Ureter (tissue), 1 donor: ENCODE measurements at regions not wholly inside any gene's neighbourhood (a gene's known extent, or its start where the extent isn't known, plus 50 kb on each side); places are given as distances from the start of the nearest gene placed in this dataset.
"Not testable (repeated sequence)": the region's sequence is repeated elsewhere in the genome, so short reads cannot be mapped to it uniquely, and the experiment has no call there.

Experiments used
- DNase-seq: peaks from one replicate; pipeline ENCODE4 v3.0.0-alpha.2; 2020; ENCODE audit warnings: low spot score
- donor health status: DM: yes; HTN: yes; CAD: no.

DNA sequence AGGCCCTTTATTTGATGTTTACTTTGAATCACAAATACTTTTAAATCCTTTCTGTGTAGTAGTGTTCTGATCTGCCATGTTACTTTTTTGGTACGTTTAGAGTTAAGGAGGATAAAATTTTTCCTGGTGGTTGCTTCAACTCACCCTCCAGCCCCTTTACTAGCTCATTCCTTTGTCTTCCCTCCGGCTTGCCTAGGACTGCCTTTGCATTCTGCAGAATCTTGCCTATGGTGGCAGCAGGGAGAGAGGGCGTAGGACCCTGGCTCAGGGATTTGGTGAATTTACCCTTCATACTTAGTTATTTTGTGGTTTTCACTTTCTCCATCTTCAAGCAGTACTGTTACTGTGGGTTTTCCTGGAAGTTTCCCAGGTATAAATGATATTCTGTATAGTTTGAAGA, 833.5 kb downstream of the XPNPEP1 start:
- DNase-seq, result no peak

DNA sequence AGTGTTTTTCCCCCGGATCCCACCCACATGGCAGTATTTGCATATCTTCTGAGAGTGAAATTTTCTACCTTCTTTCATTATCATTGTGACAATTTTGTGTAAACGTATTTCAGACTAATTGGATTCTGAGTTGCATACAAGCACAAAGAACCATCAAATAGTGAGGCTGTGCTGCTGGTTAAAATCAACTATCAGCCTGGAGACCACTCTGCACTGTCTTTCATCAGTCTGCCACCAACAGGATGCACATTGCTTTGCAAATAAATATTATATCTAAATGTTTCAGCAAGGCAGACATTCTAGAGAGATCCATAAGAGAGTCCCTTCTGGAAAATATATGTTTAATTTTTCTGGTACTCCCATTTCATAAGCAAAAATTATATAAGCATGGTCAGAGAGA, 851.8 kb downstream of the XPNPEP1 start:
- DNase-seq, result no peak

DNA sequence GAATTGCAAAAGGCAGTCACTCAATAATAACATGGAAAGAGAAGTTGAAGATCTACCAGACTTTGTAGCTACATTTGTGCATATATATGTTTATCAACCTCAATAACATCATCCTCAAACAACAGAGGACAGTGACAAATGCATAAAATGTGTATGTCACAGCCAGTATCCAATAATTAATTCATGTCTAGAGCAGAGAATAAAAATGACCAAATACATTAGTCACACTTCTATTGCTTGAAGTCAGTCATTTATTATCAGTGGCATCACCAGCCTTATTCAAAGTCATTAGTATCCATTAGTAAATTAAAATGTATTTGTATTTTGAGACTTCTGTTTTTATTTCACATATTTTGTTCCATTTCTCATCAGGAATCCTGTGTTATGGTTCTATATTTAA, 852.8 kb downstream of the XPNPEP1 start:
- no peak for DNase-seq

DNA sequence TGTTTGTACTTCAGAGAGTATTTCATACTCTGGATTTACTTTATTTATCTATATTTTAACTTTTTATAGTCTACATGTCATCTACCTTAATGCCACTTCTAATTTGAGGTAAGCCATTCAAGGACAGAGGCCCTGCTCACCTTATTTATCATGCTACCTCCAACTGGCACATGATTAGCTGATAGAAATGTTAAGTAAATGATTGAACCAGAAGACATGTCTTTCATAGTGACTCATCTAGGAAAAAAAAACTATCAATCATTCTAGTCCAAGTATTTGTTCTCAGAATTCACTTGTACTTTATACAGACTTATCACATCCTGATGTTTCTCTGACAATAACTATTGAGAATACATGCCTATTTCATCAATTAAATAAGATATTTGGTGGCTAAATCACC, 856.3 kb downstream of the XPNPEP1 start:
- no peak for DNase-seq

DNA sequence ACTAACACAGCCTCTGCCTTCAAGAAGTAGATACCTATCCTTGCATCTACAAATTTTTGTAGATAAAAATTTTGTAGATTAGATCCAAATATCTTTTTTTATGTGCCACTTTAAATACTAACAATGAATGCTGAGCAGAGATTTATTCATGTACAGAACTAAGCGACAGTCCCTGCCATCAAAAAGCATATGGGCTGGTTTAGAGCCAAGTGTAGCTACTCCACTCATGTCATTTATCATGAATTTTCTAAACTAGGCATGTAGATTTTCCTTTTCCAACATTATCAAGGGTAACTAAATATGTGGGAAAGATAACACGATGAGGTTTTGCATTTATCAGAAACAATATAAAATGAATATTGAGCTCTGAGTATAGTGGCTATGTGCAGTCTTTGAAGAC, 857.5 kb downstream of the XPNPEP1 start:
- DNase-seq, result no peak

DNA sequence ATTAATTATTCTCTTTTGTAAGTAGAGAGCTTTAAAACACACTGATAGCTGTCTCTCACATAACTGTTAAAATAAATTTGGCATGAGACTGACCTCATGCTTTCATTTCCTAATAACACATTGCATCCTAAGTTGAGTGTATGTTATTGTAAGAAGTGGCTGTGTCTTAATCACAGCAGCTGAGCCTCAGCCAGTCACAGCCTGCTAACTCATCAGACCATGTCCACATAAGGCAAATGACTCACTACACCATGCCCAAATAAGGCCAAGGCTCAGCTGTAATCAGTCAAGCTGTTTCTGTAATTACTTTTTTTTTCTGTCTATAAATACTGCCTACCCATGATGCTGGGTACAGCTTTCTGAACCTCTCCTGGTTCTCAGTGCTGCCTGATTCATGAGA, 860.9 kb downstream of the XPNPEP1 start:
- DNase-seq, result no peak

DNA sequence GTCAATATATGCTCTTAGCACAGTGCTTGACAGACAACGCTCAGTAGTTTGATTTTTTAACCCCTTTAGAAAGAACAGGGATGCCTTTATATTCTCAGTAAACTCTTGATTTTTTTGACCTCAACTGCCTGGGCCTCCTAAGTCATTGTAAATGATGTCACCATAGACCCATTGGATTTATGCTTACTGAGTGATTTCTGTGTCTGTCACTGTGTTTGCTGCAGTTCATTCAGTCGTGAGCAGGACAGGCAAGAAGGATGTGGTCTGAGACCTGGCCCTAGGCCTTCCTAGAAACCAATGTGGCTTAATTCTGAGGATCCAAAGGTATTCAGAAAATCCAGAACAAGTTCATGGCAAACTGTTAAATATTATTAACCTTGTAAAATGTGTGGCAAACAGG, 868.1 kb downstream of the XPNPEP1 start:
- no peak for DNase-seq

DNA sequence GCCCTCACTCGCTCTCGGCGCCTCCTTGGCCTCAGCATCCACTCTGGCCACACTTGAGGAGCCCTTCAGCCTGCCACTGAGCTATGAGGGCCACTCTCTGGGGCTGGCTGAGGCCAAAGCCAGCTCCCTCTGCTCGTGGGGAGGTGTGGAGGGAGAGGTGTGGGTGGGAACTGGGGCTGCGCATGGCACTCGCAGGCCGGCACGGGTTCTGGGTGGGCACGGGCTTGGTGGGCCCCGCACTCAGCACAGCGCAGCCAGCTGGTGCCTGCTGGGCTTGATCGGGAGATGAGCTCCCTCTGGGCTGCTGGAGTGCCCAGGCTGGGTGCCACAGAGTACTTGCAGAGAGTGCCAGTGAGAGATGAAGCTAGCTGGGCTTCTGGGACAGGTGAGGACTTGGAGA, 875.5 kb downstream of the XPNPEP1 start:
- DNase-seq, result no peak

DNA sequence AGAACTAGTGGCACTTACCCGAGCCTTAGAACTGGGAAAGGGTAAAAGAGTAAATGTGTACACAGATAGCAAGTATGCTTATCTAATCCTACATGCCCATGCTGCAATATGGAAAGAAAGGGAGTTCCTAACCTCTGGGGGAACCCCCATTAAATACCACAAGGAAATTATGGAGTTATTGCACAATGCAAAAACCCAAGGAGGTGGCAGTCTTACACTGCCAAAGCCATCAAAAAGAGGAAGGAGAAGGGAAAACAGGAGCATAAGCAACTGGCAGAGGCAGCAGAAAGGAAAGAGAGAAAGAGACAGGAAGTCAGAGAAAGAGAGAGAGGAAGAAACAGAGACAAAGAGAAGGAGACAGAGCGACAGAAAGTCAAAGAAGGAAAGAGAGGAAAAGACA, 876.9 kb downstream of the XPNPEP1 start:
- DNase-seq, result not testable (repeated sequence)

DNA sequence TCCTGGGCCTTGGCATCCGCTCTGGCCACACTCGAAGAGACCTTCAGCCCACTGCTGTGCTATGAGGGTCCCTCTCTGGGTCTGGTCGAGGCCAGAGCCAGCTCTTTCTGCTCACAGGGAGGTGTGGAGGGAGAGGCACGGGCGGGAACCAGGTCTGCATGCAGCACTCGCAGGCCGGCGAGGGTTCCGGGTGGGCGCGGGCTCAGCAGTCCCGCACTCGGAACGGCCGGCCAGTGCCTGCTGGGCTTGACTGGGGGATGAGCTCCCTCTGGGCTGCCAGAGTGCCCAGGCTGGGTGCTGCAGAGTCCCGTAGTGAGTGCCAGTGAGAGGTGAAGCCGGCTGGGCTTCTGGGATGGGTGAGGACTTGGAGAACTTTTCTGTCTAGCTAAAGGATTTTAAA, 882.7 kb downstream of the XPNPEP1 start:
- DNase-seq, result no peak

DNA sequence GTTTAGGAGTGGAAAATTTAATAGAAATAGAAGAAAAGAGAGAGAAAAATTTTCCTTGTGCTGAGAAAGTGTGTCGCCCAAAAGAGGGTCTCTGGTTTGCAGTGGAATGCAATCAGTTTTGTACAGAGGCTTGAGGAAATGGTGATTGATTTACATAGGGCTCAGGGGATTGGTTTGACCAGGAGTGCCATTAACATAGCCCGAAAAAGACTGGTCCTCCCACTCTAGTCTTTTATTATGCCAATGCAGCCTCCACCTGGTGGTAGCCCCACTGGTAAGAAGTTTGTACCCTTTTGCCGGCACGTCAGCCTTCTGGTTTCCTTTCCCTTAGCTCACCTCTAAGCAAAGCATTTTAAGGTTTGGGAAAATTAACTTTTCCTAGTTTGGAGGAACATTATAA, 885.3 kb downstream of the XPNPEP1 start:
- no peak for DNase-seq

DNA sequence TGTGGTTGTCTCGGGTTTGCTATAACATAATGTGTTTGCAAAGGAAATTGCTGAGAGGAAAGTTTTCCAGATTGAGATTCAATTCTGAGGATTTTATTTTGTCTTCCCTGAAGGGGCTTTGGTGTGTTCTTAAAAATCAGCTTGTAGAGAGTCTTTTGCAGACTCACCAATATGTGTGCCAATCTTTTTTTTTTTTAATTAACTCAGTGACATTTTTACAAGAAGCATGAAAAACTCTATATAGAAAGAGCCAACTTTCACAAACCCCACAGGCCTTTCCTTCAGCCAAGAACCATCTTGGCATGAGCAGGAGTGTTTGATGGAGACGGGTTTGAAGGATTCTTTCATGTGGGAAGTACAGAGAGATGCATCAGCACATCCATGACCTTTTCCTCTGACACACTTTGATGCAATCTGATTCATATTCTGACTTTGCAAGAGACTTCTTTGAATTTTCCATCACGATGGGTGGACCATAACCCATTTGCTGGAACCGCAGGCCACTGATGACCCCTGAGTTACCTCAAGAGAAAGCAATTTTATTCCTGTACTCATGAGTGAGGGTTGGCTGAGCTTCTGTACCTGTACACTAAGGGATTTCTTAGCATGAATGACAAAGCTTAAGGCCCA, 892.6 kb downstream of the XPNPEP1 start:
- no peak for DNase-seq

DNA sequence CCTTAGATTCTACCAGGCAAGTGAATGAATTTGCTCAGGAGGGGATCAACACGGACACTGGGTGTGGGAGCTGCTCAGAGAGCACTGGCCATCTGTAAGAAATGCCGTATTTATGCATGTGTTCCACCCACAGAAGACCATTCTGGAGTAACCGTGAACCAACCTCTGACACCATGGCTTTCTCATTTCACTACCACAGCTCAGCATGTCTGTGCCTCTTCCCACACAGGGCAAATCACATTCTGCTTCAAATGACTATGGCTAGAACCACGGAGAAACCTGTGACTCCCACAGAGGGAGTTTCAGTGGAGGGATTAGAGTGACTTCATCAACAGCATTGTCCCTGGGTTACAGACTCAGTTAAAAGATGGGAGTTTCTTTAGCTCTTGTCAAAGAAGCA, 893.4 kb downstream of the XPNPEP1 start:
- DNase-seq, result no peak

DNA sequence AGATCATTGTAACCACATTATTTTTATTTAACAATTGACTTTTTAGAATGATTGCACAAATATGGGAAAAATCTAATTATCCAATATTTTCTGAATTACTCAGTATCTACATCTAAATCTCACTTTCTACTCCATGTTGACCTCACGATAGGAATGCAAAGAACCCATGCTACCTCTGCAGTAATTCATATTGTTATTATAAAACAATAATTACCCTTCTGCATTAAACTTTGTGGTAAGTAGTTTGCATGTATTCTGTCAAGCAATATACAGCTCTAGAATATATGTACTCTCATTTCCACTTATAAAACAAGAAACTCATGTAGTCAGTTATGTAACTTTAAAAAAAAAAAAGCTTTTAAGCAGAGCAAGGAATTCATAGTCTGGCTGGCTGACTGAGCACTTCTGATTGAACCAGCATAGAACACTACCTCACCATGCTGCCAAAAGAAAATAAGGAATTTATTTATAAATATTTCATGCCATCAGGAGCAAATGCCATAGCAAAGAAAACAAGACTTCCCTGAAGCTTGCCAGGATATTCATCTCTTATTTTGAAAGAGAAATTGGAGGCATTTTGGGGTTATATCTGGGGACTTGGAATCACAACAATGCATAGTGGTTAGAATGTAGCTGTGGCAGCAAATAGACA, 895.7 kb downstream of the XPNPEP1 start:
- no peak for DNase-seq

DNA sequence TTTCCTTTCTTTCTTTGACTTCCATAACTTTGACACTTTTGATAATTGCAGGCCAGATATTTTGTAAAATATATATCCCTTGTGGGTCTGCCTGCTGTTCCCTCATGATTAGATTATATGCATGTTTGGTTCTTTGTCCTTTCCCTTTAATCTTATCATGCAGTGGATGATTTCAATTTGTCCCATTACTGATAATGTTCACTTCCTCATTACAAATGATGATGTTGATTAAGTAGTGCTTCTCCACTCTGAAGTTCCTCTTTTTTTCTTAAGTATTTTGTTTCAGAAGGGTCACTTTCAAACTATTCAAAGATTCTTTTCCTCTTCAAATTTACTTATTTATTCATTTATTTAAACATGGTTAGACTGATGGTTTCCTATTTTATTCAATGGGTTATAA, 898.1 kb downstream of the XPNPEP1 start:
- no peak for DNase-seq

DNA sequence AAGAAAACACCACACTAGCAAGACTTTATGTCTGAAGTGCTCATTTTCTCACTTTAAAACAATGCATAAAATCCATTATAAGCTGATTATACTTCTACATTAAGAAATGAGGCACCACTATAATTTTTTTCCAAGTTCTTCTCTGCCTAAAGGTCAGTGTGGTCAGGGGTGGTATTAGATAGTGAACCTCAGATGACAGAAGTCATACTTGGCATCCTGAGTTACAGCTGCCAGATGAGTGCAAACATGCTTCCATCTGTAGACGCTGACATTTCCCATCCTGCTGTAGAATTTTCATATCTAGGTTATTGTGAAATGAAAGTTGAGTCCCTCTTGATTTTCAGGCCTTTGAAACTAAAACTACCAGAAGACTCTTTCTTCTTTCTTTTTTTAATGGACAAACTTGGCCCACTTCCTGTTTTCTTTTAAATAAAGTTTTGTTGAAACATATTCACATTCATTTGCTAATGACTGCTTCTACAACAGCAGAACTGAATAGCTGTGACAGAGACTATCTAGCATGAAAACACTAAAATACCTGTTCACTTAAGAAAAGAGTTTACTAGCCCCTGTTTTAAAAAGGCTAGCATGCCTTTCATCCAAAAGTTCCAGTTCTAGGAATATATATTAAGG, 900.8 kb downstream of the XPNPEP1 start:
- DNase-seq, result no peak

DNA sequence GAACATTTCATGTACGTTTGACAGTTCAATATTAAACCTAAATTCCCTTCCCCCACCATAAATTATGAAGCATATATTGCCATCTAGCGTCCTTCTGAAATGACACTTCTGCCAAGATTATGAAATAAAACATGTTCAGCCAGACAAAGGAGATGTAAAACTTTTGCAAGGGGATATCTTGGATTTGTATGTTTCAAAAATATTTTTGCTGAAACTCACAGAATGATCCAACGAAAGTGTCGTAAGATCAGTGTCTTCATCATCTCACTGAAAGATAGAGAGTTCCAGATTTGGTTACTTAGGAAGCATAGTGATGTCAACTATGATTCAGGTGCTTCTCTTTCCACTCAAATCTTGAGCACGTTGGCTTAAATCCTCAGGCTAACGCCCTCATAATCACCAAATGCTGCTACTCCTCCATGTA, 904.3 kb downstream of the XPNPEP1 start:
- DNase-seq, result no peak

DNA sequence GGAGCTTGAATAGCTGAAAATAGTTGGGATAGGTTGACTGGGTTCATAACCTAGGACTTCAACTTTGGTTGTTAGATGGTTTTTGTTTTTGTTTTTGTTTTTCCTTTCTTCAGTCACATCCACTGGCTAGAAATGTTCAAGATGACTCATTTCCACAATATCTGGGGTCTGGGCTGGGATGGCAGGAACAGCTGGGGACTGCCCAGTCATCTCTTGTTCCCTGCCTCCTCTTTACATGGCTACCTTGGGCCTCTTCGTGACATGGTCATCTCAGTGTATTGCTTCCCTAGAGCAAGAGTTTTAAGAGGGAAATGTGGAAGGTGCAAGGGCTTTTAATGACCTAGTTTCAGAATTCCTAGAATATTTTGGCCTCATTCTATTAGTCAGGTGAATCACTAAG, 915.8 kb downstream of the XPNPEP1 start:
- DNase-seq, result no peak

DNA sequence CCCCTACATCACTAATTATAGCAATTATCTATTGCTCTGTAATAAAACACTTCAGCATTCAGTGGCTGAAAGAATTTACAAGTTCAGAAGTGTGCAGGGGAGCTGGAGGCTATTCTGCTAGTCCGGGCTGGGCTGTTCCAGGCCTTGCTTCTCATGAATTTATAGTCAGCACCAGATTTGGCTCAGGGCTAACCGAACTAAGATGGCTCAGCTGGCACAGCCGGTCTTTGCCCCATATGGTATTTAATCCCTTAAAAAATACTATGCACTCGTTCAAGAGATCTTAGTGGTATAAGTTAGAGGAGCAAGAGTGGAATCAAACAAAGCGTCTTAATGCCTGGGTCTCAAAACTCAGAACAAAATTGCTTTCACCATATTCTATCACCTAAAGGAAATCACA, 932.9 kb downstream of the XPNPEP1 start:
- no peak for DNase-seq

DNA sequence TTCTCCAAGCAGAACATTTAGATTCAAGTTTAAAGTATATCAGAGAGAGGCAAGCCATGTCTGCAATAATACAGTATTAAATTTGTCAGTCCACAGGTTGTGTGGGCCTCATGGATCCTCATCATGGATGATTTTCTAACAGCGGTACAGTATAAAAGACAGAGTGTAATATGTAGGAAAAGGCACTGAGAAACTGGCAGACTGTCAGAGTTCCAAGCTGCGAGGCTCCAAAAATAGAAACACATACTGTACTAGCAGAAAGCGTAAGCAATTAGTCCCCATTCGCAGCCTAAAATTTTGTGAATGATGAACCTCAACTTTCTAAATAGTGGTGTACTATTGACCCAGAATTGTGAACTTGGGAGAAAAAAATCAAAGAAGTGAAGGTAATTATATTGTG, 933.3 kb downstream of the XPNPEP1 start:
- no peak for DNase-seq

DNA sequence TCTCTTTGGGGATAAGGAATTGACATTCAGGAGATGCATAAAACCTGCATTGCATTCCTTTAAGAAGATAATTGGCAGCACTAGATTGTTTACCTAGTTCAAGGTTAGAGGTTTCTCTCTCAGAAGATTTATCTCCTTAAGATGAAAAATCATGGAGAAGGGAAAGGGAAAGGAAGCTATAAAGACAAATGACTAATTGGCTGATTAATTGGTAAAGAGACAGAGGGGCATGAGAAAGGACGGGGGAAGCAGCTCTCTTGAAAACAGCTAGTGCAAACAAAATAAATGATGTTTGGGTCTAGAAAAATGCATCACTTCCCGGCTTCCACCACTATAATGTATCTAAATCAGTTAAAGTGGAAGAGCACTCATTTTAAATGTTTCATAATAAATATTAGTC, 941.2 kb downstream of the XPNPEP1 start:
- DNase-seq, result no peak

DNA sequence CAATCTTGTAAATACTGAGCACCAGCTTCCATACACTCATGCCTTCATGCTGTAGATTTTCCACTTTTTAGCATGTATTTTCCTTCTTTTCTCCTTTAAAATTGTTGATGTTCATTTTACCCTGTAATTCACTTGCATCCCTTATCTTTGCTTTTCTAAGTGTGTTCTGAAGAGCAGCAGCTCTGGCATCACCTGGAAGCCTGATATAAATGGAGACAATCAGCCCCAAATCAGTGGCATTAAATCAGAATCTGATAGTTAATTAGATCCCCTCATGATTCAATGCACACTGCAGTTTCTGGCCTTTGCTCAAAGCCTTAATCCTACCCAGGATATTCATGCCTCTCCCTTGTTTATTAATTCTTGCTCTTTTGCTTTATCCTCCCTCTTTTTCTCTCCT, 942.4 kb downstream of the XPNPEP1 start:
- DNase-seq, result no peak

DNA sequence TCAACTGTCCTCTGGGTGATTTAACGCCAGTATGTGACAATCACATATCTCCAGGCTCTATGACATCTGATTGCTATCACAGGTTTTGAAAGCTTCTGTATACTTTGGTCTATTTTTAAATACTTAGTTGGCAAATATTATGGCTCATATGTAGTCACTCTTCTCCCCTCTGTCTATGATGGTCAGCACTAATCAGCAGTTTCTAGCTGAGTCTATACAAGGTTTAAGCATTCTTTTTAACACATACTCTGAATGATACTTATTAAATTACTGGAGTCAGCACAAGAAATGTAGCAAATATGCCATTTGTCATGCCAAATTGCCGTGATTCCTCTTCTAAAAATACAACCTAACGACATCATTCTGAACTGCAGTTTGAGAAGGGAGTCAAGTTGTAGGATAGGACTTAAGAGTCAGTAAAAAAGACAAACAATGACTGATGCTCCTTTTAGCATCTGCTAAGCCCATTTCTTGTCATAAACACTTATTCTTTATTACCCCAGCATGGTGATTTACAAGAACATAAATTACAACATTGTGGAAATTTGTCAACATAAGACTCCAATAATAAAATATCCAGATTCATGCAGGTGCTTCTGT, 947.8 kb downstream of the XPNPEP1 start:
- no peak for DNase-seq
